GM03348 (cell line): ENCODE measurements at regions not wholly inside any gene's neighbourhood (a gene's known extent, or its start where the extent isn't known, plus 50 kb on each side); places are given as distances from the start of the nearest gene placed in this dataset.

Experiments used
- DNase-seq: peaks from one replicate; pipeline ENCODE4 v3.0.0; 2012; ENCODE audit warnings: low spot score

DNA sequence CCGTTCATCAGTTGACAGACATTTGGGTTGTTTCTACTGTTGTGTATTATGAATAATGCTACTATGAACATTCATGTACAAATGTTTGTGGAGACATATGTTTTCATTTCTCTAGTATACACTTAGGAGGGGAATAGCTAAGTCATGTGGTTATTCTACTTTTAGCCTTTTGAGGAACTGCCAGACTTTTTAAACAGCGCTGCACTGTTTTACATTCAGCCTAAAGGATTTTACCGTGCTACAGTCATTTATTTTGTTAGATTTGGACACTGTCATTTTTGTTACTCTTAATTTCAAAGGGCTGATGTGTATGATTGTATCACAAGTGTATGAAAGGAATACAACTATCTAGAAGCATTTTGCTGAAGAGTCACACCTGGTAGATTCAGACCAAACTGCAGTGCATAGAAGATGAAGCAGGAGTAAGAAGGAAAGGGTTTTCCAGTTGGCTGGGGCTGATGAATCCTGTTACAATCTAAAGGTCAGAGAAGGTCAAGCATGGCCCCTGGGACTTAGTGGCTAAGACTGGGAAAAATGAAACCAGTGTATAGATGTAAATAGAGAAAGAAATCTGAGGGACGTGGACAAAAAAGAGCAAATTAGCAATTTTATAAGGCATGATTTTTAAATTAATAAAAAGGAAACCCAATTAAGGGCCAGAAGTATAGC is 509.7 kb downstream of the PSAT1 start:
- no peak for DNase-seq

DNA sequence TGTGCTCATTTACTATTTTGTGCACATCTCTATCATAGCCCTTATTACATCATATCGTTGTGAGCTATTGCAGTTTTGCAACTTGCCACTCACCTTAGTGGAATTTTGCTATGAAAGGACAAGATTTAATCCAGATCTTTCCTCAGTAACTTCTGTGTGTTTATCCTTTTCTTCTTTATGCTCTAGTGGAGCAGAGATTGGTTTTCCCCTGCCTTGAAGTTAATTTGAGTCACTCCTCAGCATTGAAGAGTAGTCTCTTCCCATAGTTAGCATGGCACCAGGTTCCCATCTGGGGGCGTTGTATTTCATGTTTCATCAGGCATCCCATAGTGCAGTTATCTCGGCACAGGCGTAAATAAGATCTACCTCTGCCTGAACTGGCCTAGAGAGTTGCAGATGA is 510.4 kb downstream of the PSAT1 start:
- DNase-seq, result no peak

DNA sequence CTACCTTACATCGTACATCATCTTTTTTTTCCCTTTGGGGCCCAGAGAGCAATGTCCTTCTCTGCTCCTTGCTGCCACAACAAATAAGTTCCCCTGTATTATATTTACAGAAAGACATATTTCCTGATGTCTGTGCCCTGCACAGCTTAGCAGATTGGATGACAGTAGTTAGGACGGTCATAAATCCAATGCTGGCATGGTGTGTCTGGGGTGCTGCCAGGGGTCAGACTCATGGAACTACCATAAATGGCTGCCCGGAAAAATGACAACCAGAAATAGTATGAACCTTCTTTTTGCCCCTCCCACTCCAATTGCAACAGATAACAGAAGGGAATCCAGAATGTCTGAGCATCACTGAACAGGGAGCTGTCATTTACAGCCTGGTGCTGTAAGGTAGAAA is 511.1 kb downstream of the PSAT1 start:
- no peak for DNase-seq

DNA sequence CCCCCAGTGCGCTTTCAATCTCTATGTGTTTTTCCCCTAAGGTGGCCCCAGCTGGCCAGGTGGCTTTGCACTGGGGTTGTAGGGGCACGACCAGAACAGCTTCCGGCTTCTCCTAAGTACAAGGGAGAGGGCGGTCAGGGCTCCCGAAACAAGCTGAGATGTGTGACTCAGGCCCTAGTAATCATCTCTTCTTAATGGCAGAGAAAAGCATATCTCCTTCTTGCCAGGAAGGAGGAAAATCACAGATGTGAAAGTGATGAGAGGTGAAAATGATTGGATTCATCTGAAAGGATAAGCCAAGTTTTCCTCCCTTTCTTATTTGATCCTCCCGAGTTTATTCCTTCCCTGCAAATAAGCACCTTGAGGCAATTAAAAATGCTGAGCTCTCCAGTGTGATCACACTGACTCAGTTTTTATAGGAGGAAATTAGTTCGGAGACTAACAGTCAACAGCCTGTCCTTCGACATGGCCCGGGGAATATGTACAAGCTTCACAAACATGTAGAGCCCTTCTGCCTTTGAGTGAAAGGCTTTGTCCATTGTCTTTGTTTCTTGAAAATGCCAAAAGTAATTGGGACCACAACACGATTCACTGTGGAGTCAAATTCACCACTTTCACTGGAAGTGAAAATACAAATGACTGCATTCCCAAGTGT is 514.8 kb downstream of the PSAT1 start:
- DNase-seq, result peak; percentile 54

DNA sequence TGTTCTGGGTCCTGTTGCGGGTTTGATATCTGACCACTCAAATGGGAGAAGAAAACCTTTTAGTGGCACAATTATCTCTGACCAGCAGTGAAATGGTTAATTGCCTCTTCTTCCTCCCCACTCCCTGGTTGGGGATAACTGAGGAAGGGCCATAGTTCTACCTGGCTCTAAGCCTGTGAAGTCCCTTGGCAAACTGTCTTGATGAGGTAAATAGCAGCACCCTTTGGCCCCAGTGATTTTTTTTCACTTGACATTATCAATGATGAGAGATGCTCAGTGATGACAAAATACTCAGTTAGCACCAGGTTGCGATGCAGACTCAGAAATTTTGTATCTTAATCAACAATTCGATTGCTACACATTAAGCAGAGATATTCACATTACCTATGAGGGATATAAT is 515.7 kb downstream of the PSAT1 start:
- no peak for DNase-seq

DNA sequence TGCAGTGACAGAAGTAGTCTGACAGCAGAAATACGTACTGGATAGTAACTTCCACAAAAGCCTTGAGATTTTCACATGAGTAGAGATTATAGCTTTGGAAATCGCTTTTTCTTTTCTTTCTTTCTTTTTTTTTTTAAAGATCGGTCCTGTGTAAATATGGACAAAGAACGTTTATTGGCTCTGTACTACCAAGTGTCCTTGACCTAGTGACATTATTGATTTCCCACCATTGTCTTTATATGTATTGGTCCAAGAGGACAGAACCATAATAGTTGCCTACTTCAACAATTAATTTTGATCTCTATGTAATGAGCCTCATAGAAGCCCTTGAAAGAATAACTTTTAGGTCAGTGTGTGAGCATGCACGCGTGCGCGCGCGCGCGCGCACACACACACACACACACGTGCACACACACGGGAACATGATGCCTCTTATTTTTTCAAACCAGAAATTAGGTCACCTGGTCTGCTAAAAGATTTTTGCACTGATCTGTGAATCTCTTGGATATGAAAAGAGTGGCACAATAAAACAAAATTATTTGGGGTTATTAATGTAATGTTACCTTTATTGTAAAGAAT is 516.8 kb downstream of the PSAT1 start:
- DNase-seq, result no peak

DNA sequence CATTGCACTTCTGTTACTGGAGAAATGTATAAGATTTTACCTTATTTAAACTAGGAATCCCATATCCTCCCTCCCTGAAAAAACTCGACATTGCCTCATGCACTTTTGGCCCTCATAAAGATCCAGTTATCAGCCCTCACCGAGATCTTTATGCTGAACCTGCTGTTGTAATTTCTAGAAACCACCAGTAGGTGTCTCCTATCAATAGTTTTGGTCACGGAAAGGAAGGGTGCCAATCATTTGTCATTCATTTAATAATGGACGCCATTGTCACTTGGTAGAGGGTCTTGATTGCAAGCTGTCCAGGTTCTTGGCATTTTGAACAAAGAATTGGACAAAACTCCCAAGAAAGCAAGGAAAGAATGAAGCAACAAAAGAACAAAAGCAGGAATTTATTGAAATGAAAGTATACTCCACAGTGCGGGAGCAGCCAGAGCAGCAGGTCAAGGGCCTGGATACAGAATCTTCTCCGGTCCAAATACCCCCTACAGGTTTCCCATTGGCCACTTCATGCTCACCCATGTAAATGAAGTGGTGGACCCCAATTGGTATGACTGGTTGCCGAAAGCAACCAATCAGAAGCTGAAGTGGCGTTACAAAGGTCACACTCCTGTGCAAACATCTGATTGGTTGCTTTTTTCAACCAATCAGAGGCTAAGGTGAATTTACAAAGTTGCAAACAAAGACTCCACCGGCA is 524.3 kb downstream of the PSAT1 start:
- peak; percentile 48 for DNase-seq

DNA sequence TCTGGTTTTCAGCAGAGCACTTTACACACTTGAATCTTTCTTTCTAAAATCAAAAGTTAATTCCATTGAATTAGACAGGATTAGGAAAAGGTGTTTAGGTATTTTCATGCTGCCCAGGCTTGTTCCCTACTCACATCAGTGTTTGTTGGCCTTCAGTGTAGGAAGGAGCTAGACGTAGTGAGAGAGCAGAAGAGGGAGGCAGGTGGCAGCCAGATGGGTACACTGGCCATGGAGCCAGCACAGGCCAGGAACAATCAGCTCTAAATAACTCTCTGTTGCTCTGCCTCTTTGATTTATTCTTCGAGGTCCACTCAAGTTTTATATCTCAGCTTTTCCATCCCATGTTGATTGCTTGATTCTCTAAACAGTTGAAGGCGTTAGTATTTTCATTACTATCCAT is 529.6 kb downstream of the PSAT1 start:
- peak; percentile 21 for DNase-seq

DNA sequence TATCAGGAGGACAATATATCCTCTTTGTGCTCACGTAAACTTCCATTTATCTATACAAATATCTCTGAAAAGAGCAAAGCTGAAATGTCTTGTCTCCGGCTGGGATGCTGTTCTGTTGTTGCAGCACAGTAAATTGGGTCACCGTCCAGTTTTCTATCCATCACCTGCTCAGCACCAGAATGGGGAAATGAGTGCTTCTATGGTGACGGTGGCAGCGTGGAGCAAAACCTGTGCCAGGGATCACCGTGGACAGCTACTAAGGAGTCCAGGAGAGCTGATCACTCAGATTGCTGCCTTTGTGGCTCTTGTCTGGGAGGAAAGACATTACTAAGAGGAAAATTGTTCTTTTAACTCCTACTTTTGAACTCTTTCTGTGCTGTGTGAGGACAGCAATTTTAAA is 531.6 kb downstream of the PSAT1 start:
- no peak for DNase-seq

DNA sequence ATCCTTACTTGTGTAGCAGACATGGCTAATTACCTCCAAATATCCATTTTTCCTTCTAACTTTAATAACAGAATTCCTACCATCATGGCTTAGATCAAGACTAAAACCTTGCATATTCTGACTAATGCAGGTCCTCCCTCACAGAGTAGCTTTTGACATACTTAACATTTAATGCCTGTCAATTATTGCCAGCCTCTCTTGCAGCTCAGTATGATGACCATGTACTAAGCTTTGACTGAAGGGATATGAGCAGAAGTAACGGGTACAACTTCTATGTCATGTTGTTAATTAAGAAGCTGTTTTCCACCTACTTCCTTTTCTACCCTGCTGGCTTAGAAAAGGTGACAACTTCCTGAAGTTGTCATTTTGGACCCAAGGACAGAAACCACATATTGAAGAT is 533.4 kb downstream of the PSAT1 start:
- no peak for DNase-seq

DNA sequence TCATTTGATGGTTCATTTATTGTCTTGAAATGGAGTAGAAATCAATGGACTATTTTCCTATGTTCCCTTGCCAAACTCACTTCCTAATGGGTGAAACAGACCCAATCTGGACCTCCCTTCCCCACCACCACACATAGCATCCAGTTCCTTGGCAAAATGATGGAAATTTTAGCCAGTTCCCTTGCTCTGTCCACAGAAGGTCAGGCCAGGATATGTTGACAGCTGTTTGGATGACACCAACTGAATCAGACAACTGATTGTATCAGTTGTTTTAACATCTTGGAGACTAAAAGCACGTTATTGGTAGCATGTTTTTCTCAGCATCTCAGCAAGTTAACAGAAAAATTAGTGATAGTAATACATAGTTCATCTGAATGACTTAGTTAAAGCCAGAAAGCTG is 534.8 kb downstream of the PSAT1 start:
- DNase-seq, result no peak

DNA sequence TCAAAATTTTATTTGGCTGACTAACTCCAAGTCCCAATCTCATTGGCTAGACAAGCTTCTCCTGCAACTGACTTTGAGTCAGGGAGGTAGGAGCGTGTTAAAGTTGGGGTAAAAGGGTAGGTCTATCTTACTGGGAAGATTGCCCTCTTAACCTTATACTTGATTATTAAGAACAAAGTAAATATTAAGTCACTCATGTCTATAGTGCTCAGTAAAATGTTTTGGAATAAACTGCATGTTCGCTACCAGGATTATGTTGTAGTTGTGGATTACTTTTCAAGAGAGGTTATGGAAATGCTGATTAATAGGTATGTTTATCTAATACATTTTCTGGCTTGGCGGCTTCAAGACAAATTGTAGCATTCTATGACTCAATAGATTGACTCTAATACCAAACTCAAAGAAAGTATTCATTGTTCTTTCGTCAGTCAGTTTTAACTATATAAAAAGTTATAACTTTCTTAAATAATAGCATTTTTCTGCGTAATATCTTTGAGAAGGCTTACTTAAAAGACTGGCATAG is 539.1 kb downstream of the PSAT1 start:
- DNase-seq, result no peak

DNA sequence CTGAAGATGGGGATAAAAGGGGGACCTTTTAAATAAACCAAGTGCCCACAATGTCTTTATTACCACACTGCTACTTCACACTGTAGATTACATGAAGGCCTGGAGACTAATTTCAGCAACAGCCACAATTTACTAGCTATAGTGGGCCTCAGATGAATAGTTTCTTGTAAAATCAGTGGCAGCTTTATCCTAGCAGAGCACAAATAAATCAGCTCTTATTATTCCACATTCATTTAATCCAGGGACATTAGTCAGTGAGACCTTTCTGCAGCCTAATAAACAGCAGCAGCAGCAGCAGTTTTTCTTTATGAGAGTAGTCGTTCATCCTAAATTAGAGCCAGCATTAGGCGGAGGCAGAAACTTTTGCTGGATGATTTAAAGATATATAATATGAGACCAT is 542.3 kb downstream of the PSAT1 start:
- DNase-seq, result no peak

DNA sequence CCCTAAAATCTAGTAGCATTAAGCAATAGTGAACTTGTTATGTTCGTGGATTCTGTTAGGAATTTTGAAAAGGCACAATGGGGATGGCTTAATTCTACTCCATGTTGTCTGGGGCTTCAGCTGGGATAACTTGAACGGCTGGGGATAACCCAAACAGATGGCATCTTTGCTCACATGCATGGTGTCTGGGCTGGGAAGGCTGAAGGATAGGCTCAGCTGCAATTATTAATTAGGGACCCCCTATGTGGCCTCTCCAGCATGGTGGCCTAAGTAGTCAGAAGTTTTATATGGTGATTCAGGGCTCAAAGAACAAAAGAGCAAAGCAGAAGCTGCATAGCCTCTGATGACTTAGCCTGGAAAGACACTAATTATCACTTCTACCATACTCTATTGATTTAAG is 551.1 kb downstream of the PSAT1 start:
- no peak for DNase-seq

DNA sequence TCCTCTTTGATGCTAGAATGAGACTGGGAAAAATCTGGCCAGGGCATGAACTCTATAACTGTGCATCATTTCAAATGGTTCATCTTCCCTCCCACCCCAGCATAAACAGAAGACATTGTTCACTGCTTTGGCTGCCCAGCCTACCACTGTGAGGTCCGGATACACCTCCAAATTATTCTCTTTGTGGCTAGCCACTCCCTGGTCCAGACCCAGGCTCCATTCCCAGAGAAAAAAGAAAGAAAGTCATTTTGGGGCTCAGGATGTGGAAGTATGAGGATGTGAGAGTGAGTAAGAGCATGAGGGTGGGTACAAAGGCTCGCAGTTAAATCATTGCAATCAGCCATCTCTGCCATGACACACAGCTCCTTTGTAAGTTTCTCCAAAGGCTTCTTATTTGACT is 559.2 kb downstream of the PSAT1 start:
- peak; percentile 46 for DNase-seq

DNA sequence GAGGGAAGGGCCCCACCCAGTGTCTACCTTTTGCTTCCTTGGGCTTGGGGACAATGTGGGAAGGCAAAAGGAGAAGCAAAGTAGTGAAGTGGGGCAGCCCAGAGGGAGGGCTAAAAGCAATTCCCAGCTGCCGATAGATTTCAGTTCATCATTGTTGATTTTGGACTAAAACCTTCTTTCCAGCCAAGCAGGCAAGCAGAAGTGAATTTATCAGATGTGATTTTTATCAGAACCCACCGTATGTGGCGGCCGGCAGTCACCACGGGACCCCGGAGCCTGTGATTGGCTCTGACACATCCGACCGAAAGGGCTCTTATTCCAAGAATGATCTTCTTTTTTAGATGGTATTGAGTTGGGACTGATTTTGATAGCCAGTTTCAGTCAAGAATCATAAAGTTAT is 559.9 kb downstream of the PSAT1 start:
- DNase-seq, result no peak

DNA sequence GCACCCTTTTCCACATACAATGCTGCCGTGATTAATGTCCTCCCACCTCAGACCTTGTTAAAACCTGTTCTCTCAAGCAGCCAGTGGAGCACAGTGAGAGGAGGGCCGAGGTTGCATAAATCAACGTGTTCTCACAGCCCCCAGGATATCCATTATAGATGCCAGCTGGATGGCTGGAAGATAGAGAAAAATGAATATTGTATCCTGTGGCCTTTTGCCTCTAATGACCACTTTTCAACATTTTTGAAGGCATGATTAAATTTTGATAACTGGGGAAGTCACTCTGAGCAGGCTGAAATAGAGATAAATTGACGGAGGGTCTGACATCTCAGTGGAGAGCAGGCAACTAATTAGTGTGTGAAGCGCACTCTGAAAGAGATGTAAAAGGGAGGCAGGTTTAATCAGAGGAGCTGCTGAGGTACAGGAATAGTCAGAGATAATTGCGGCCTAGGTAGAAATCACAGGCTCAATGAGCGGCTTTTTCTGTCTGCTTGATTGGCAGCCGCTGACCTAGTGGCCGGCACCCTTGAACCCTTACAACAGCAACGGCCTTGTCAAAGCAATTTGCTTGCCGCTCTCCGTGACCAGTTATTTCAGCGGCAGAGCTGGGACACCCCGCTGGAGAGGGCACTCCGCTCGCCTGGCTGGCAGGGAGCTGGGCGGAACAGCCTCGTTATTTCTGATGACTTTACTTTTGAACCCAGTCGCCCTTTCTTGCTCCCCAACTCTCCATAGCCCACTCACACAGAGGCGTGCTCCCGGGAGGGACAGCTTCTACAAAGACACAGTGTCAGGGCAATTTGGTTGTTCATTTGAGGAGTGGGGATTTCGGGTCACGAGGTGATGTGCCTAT is 560.7 kb downstream of the PSAT1 start:
- no peak for DNase-seq

DNA sequence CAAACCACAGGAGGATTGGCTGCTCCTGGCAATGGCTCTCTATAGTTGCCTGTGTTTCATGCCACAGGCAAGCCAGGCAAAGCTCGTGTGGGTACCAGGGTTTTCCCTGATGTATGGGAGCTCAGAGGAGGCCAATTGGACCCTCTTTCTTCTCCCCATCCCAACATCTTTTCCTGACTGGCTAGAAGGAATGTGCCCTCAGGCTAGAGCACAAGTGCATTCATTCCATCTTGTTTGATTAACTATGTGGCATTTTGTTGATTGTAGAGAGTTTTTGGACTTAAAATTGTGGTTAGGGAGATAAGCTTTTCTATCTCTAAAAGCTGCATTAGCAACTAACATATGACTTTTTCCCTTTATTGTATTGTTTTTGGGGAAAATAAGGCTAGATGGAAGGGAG is 561.3 kb downstream of the PSAT1 start:
- peak; percentile 14 for DNase-seq

DNA sequence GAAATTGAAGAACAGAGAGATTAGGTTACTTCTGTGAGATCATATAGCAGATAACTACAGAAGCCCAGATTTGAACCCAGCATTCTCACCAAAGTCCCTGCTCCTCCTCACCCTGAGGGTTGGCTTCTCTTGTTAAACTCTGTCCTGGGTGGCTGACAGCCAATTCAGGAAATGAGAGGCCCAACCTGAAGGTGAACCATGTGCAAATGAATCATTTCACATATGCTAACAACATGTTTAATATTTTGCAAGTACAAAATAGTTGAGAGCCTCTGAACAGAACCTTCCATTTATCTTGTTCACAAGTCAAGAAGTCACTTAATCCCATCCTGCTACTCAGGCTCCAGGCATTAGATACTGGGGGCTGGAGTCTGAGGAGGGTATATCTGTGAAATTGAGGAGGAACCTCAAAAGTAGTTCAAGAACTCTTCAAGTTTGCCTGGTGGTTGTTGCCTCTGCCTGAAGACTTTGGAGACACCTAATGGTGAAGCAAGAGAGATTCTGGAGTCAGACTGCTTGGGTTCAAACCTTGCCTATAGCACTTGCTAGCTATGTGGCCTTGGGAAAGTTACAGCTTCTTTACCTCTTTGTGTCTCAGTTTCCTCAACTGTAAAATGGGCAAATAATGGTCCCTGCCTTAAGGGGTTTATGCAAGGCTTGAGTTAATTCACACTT is 564.0 kb downstream of the PSAT1 start:
- DNase-seq, result peak; percentile 62

DNA sequence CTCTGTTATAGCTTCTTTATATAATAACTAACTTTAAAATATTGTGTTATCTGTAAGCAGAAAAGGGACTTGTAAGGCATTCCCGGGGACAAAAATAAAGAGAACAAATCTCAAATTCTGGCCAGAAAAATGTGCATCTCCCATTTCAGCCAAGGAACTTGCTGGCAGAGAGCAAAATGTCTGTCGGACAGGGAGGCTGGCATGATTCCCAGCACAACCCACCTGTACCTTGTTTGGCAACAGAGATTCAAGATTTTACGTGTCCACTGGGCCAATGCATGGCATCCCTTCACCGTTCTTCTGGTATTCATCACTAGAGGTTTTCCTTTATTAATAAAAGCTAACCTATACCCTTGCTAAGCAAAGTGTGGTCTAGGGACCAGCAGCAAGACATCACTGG is 566.6 kb downstream of the PSAT1 start:
- DNase-seq, result no peak

DNA sequence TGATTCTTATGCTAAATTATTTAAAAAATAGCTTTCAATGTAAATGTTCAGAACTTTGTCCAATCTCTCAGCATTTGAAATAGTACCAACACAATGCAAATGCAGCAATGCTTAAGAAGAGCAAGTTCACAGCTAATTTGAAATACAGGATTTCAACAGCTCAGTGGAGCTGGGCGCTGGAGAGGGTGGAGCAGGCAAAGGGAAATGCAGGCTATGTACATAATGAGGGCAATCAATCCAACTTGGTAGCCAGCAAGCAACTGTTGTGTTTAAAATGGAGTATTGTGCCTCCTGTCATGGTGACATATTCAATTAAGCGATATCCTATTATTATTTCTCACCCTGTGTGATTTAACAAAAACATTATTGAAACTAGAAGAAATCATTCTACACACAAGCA is 568.8 kb downstream of the PSAT1 start:
- no peak for DNase-seq
